Astrocyte of the cerebellum (primary cell): ENCODE measurements at regions not wholly inside any gene's neighbourhood (a gene's known extent, or its start where the extent isn't known, plus 50 kb on each side); places are given as distances from the start of the nearest gene placed in this dataset.
"Not testable (repeated sequence)": the region's sequence is repeated elsewhere in the genome, so short reads cannot be mapped to it uniquely, and the experiment has no call there.

ENCODE experiments used
- DNase-seq: peaks from one replicate; pipeline ENCODE4 v3.0.0-alpha.2; 2011; ENCODE audit warnings: low read depth
- H3K4me3 ChIP-seq: 2 replicates; pipeline ENCODE4 v1.5.1; 2011; ENCODE audit warnings: mild to moderate bottlenecking, low read depth, low read length, moderate library complexity
- CTCF ChIP-seq: IDR thresholded peaks from 2 replicates; pipeline ENCODE4 v1.5.1; 2012; ENCODE audit warnings: low read length, low read depth, moderate library complexity, mild to moderate bottlenecking; ENCODE audit errors: missing control alignments
- in situ Hi-C: cut with HindIII; loops from 2 replicates; pipeline ENCODE4 v1.10.0; 2017; ENCODE audit warnings: low sequenced_read_pairs

GRCh38 chr2:44056947-44057346 is 61.2 kb upstream of the LRPPRC start:
- in situ Hi-C loops, result no loop called here
- H3K4me3 ChIP-seq, result no peak overlapping the region
- TF ChIP-seq CTCF, result no peak
- no peak for DNase-seq

GRCh38 chr2:44060286-44060685 is 64.5 kb upstream of the LRPPRC start:
- in situ Hi-C loops, H3K4me3 ChIP-seq, DNase-seq: not testable (repeated sequence)

GRCh38 chr2:44060990-44061389 is 65.2 kb upstream of the LRPPRC start:
- in situ Hi-C loops, result no loop called here
- no peak for DNase-seq
- no peak for TF ChIP-seq CTCF
- H3K4me3 ChIP-seq, result no peak overlapping the region

GRCh38 chr2:44061469-44061868 is 65.7 kb upstream of the LRPPRC start:
- no peak for DNase-seq
- H3K4me3 ChIP-seq, result no peak overlapping the region
- no peak for TF ChIP-seq CTCF
- in situ Hi-C loops, result no loop called here

- no peak for DNase-seq
- no peak overlapping the region for H3K4me3 ChIP-seq
- no peak for TF ChIP-seq CTCF
- in situ Hi-C loops, result no loop called here
Measured at GRCh38 chr2:44061876-44062275, 66.1 kb upstream of the LRPPRC start.

- in situ Hi-C loops, result no loop called here
- TF ChIP-seq CTCF, result no peak
- DNase-seq, result no peak
- no peak overlapping the region for H3K4me3 ChIP-seq
Measured at GRCh38 chr2:44063033-44063432, 67.2 kb upstream of the LRPPRC start.

- H3K4me3 ChIP-seq, in situ Hi-C loops, DNase-seq: not testable (repeated sequence)
Measured at GRCh38 chr2:44064281-44064680, 68.5 kb upstream of the LRPPRC start.

GRCh38 chr2:44067012-44067790 is 71.4 kb upstream of the LRPPRC start:
- DNase-seq, in situ Hi-C loops, H3K4me3 ChIP-seq: not testable (repeated sequence)

GRCh38 chr2:44067791-44068181 is 72.0 kb upstream of the LRPPRC start:
- in situ Hi-C loops, DNase-seq, H3K4me3 ChIP-seq: not testable (repeated sequence)
